Transverse colon (tissue), 4 donors: ENCODE measurements at regions not wholly inside any gene's neighbourhood (a gene's known extent, or its start where the extent isn't known, plus 50 kb on each side); places are given as distances from the start of the nearest gene placed in this dataset.

ENCODE experiments used
- CTCF ChIP-seq, 5 experiments: fragments of 200-600 bp in 3 of 5; fragments of 450-650 bp in 2 of 5; sonication (generic) in 3 of 5; IDR thresholded peaks; 1 replicate in 2 of 5; 2 replicates in 3 of 5; pipeline ENCODE4 v1.5.1; 2016 to 2017; ENCODE audit warnings: antibody characterized with exemption in 5 of 5, inconsistent platforms in 3 of 5, mild to moderate bottlenecking in 2 of 5, moderate library complexity in 1 of 5
- POLR2AphosphoS5 ChIP-seq, 3 donors: sonication (generic); formaldehyde crosslinking; IDR thresholded peaks; one replicate each; pipeline ENCODE4 v1.6.1; 2016; ENCODE audit warnings: antibody characterized with exemption in 3 of 3

GRCh38 chr14:40318211-40318719 lies 886.0 kb upstream of the FBXO33 start:
- TF ChIP-seq CTCF (IDR thresholded peaks at IDR 0.05) (no peak), POLR2AphosphoS5 (IDR thresholded peaks at IDR 0.05) (no peak)
